ENCODE measurements at regions not wholly inside any gene's neighbourhood (a gene's known extent, or its start where the extent isn't known, plus 50 kb on each side); places are given as distances from the start of the nearest gene placed in this dataset.

- DNase-seq (ENCODE audit: low read depth): no peak
- no peak overlapping the region for H3K4me3 ChIP-seq (ENCODE audit: low read depth, low read length)
- TF ChIP-seq, protein P1, sequence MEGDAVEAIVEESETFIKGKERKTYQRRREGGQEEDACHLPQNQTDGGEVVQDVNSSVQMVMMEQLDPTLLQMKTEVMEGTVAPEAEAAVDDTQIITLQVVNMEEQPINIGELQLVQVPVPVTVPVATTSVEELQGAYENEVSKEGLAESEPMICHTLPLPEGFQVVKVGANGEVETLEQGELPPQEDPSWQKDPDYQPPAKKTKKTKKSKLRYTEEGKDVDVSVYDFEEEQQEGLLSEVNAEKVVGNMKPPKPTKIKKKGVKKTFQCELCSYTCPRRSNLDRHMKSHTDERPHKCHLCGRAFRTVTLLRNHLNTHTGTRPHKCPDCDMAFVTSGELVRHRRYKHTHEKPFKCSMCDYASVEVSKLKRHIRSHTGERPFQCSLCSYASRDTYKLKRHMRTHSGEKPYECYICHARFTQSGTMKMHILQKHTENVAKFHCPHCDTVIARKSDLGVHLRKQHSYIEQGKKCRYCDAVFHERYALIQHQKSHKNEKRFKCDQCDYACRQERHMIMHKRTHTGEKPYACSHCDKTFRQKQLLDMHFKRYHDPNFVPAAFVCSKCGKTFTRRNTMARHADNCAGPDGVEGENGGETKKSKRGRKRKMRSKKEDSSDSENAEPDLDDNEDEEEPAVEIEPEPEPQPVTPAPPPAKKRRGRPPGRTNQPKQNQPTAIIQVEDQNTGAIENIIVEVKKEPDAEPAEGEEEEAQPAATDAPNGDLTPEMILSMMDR (IDR thresholded peaks at IDR 0.05; ENCODE audit: insufficient read depth, low read depth, low read length, missing control alignments): no peak
Measured at GRCh38 chr13:100860866-100861265, 186.3 kb upstream of the TMTC4 start.

DNA sequence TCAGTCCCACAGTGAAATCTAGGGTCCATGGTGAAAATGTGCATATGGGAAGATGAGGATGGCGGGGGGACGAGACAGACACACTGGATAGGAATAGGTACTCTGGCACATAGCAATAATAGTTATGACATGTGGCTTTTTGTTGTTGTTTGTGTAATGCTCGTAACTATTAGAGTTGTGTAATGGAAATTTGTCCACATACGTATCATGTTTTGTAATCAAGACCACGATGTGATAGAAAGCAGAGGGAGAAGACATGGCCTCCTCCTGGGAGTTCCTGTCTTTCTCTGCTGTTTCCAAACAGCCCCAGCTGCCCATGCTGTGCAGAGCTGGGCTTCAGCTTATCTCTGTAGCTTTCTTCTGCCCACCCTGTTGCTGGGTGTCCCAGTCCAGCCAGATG lies 185.3 kb upstream of the TMTC4 start:
- H3K4me3 ChIP-seq (ENCODE audit: low read depth, low read length): no peak overlapping the region

GRCh38 chr13:100855151-100855550 lies 180.6 kb upstream of the TMTC4 start:
- DNase-seq (ENCODE audit: low read depth): no peak
- TF ChIP-seq, protein P1 (IDR thresholded peaks at IDR 0.05; ENCODE audit: insufficient read depth, low read depth, low read length, missing control alignments): no peak
- H3K4me3 ChIP-seq (ENCODE audit: low read depth, low read length): no peak overlapping the region

More for the DNA sequence above, 185.3 kb upstream of the TMTC4 start:
- DNase-seq (ENCODE audit: low read depth): no peak
- TF ChIP-seq, protein P1 (IDR thresholded peaks at IDR 0.05; ENCODE audit: insufficient read depth, low read depth, low read length, missing control alignments): no peak

DNA sequence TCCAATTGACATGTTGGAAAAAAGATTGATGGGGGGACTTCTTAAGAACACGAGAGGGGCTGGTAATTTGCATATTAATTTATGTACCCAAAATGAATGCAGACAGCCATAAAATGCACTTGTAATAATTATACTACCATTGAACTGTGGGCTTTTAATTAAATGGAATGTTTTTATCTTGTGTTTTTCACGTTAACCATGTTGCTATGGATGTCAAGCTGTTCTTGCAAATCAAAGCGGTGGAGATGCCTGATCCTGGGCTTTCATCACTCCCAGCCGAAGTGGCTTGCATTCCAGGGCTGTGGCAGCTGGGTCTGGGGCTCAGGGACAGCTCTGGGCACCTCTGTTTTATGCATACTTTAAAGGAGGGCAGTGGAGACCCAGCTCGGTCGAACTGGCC lies 179.4 kb upstream of the TMTC4 start:
- TF ChIP-seq, protein P1 (IDR thresholded peaks at IDR 0.05; ENCODE audit: insufficient read depth, low read depth, low read length, missing control alignments): no peak
- DNase-seq (ENCODE audit: low read depth): no peak
- H3K4me3 ChIP-seq (ENCODE audit: low read depth, low read length): no peak overlapping the region

DNA sequence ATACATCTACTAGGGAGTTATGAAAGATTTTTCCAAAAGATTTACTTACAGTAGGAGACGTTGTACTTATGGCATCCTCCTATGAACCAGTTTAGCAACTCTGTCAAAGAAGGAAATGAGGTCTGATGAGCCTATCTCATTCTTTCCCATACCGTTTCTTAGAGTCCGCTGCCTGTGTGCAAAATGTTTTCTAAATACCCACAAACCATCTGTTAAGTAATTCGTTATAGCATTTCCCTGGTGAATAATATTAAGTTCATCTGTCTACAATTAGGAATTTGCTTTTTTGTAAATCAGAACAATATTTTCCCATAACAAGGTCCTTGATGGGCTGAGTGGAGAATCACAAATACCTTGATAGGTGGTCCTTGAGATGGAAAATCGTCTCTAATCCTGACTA lies 178.8 kb upstream of the TMTC4 start:
- DNase-seq (ENCODE audit: low read depth): no peak
- H3K4me3 ChIP-seq (ENCODE audit: low read depth, low read length): no peak overlapping the region
- TF ChIP-seq, protein P1 (IDR thresholded peaks at IDR 0.05; ENCODE audit: insufficient read depth, low read depth, low read length, missing control alignments): no peak

GRCh38 chr13:100852146-100852545 lies 177.6 kb upstream of the TMTC4 start:
- H3K4me3 ChIP-seq (ENCODE audit: low read depth, low read length): no peak overlapping the region
- no peak for DNase-seq (ENCODE audit: low read depth)
- TF ChIP-seq, protein P1 (IDR thresholded peaks at IDR 0.05; ENCODE audit: insufficient read depth, low read depth, low read length, missing control alignments): no peak

DNA sequence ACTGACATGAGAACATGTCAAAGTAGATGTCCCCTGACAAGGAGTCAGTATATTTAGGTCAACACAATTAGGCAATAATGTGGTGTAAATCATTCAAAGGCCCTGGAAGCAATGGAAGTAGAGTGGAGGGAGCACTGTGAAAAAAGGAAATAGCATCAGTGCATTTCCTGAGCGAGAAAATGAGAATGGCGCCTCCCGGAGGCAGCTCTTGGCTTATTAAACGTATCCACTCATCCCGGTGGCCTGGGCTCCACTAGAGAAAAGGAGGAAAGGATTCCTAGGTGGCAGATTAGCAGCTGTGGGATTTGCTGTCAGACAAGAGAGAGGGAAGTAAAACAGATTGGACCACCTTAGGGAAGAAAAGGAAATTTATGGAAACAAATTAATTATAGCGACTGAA lies 173.7 kb upstream of the TMTC4 start:
- TF ChIP-seq, protein P1 (IDR thresholded peaks at IDR 0.05; ENCODE audit: insufficient read depth, low read depth, low read length, missing control alignments): no peak
- H3K4me3 ChIP-seq (ENCODE audit: low read depth, low read length): no peak overlapping the region
- no peak for DNase-seq (ENCODE audit: low read depth)

Measured in GM12865 (cell line).